ENCODE measurements at regions not wholly inside any gene's neighbourhood (a gene's known extent, or its start where the extent isn't known, plus 50 kb on each side); places are given as distances from the start of the nearest gene placed in this dataset.

- no peak for TF ChIP-seq CTCF (IDR thresholded peaks at IDR 0.05)
- no peak for TF ChIP-seq EP300 (IDR thresholded peaks at IDR 0.05)
These were observed 124.8 kb downstream of the LRIG2 start for GRCh38 chr1:113197719-113198330.

Measured in upper lobe of left lung (tissue), 4 donors.